Neural crest cell (in vitro differentiated cells): ENCODE measurements at regions not wholly inside any gene's neighbourhood (a gene's known extent, or its start where the extent isn't known, plus 50 kb on each side); places are given as distances from the start of the nearest gene placed in this dataset.

ENCODE experiments used
- DNase-seq: peaks from one replicate; pipeline ENCODE4 v3.0.0; 2021; ENCODE audit warnings: low read depth, mixed read lengths, low spot score
- H3K27ac Mint-ChIP-seq: one replicate; pipeline ENCODE4 v1.8.0; 2021; ENCODE audit warnings: mild to moderate bottlenecking, mixed read lengths; ENCODE audit not compliant: unreplicated experiment
- H3K27me3 Mint-ChIP-seq: 2 replicates; pipeline ENCODE4 v1.8.0; 2021; ENCODE audit warnings: low read depth, mild to moderate bottlenecking, mixed read lengths
- H3K36me3 Mint-ChIP-seq: 2 replicates; pipeline ENCODE4 v1.8.0; 2021; ENCODE audit warnings: low read depth, mild to moderate bottlenecking, mixed read lengths
- H3K4me1 Mint-ChIP-seq: 2 replicates; pipeline ENCODE4 v1.8.0; 2021; ENCODE audit warnings: mixed read lengths
- H3K4me3 Mint-ChIP-seq: one replicate; pipeline ENCODE4 v1.8.0; 2021; ENCODE audit warnings: mild to moderate bottlenecking, mixed read lengths
- H3K9me3 Mint-ChIP-seq: 2 replicates; pipeline ENCODE4 v1.8.0; 2021; ENCODE audit warnings: mixed read lengths
- TF ChIP-seq, protein P1 (sequence below): fragments of 200-600 bp; sonication (generic); conservative IDR thresholded peaks from 2 replicates; pipeline ENCODE4 v1.5.0; 2021; ENCODE audit warnings: antibody characterized with exemption, mild to moderate bottlenecking

DNA sequence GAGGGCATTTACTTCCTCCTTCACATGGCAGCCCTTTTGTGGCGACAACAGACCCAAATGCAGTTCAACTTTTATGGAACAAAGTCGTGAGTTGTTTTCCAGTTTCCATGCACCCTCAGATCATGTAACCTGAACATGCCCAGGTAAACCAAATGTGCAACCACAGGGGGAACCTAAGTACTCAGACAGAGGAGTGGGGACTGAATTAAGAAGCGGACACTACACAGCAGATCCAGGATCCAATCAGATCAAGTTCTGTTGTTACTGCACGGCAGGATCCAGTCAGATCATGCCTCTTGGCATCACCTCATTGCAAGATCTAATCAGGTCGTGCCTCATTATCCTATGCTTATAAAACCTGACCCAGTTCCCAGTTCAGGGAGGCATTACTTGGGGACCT, 115.7 kb downstream of the MATN1 start:
- no peak overlapping the region for H3K27ac Mint-ChIP-seq
- TF ChIP-seq, protein P1, sequence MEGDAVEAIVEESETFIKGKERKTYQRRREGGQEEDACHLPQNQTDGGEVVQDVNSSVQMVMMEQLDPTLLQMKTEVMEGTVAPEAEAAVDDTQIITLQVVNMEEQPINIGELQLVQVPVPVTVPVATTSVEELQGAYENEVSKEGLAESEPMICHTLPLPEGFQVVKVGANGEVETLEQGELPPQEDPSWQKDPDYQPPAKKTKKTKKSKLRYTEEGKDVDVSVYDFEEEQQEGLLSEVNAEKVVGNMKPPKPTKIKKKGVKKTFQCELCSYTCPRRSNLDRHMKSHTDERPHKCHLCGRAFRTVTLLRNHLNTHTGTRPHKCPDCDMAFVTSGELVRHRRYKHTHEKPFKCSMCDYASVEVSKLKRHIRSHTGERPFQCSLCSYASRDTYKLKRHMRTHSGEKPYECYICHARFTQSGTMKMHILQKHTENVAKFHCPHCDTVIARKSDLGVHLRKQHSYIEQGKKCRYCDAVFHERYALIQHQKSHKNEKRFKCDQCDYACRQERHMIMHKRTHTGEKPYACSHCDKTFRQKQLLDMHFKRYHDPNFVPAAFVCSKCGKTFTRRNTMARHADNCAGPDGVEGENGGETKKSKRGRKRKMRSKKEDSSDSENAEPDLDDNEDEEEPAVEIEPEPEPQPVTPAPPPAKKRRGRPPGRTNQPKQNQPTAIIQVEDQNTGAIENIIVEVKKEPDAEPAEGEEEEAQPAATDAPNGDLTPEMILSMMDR, result no peak
- peaks cover 16% of the 10 kb centered on the region for H3K27me3 Mint-ChIP-seq
- H3K4me1 Mint-ChIP-seq, result peaks cover 6% of the 10 kb centered on the region
- H3K36me3 Mint-ChIP-seq, result no peaks in the 10 kb centered on the region
- no peak overlapping the region for H3K4me3 Mint-ChIP-seq
- DNase-seq, result no peak
- H3K9me3 Mint-ChIP-seq, result no peaks in the 10 kb centered on the region

DNA sequence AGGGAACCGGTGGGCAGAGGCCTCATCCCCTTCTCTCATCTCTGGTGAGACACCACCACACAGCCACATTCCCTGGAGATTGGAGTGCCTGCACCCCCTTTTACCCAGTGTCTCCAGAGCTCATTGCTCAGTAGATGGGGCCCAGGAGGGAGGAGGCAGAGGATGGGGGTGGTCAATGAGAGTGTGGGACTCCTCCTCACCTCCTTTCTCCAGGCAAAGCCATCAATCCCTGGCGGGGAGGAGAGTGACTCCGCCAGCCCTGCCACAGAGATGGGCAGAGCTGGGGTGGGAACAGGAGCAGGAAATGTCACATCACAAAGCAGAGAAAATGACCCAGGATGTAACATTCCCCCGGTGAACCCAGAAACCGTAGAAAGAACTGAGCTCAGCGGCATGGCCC, 117.2 kb downstream of the MATN1 start:
- no peak overlapping the region for H3K27ac Mint-ChIP-seq
- no peak overlapping the region for H3K4me3 Mint-ChIP-seq
- no peak for DNase-seq
- TF ChIP-seq, protein P1, result no peak
- peaks cover 12% of the 10 kb centered on the region for H3K27me3 Mint-ChIP-seq
- peaks cover 6% of the 10 kb centered on the region for H3K4me1 Mint-ChIP-seq
- H3K9me3 Mint-ChIP-seq, result no peaks in the 10 kb centered on the region
- H3K36me3 Mint-ChIP-seq, result no peaks in the 10 kb centered on the region

DNA sequence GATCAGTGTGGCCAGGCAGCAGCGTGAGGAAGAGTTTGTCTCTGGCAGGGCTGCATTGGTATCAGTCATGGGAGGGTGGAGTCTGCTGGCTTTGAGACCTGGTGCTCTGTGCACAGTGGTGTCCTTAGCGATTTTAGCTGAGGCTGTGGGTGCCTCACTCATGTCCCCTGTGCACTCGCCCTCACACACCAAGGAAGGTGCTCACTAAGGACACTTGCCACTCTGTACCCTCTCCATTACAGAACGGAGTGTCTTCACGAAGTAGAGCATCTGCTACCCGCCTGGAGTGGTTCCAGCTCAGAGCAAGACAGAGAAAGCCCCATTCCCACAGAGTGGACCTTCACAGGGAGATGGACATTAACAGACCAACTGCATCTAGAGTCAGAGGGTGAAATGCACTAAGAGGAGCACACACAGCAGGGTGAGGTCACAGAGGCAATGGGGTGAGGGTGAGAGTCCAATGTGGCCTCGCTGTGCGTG, 117.9 kb downstream of the MATN1 start:
- Mint-ChIP-seq H3K4me3 (no peak overlapping the region), H3K9me3 (no peaks in the 10 kb centered on the region), H3K27me3 (peaks cover 12% of the 10 kb centered on the region), H3K27ac (peak overlapping the region; percentile 66), H3K36me3 (no peaks in the 10 kb centered on the region), H3K4me1 (peaks cover 6% of the 10 kb centered on the region)
- TF ChIP-seq, protein P1, result no peak
- no peak for DNase-seq

DNA sequence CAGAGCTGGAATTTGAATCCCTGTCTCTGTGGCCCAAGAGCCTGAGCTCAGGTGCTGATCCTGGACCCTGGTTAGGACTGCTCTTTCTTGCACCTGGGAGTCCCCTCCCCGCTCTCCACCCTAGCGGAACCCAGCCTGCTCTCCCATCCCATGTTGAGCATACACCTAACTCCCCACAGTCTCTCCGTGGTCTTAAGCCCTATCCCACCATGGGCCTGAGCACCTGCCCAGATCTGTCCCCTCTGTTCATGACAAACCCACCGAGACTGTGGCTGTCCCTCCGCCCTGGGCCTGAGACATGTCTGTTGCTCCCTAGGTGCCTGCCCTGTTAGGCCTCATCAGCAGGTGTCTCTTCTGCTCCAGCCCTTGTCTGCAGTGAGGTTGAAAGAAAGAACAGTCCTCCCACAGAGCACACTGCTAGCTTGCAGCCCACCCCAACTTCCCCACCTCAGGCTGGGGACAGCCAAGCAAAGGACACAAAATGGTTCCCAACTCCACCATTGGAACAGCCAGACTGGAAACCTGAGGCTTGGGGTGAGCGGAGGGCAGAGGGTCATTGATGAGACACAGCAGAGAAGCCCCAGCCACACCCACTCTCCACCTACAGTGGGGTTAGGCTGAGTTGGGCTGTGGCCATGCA, 118.5 kb downstream of the MATN1 start:
- peaks cover 9% of the 10 kb centered on the region for H3K27me3 Mint-ChIP-seq
- H3K4me1 Mint-ChIP-seq, result peaks cover 6% of the 10 kb centered on the region
- TF ChIP-seq, protein P1, result no peak
- H3K4me3 Mint-ChIP-seq, result no peak overlapping the region
- H3K36me3 Mint-ChIP-seq, result no peaks in the 10 kb centered on the region
- H3K27ac Mint-ChIP-seq, result peak overlapping the region; percentile 50
- no peaks in the 10 kb centered on the region for H3K9me3 Mint-ChIP-seq
- no peak for DNase-seq

DNA sequence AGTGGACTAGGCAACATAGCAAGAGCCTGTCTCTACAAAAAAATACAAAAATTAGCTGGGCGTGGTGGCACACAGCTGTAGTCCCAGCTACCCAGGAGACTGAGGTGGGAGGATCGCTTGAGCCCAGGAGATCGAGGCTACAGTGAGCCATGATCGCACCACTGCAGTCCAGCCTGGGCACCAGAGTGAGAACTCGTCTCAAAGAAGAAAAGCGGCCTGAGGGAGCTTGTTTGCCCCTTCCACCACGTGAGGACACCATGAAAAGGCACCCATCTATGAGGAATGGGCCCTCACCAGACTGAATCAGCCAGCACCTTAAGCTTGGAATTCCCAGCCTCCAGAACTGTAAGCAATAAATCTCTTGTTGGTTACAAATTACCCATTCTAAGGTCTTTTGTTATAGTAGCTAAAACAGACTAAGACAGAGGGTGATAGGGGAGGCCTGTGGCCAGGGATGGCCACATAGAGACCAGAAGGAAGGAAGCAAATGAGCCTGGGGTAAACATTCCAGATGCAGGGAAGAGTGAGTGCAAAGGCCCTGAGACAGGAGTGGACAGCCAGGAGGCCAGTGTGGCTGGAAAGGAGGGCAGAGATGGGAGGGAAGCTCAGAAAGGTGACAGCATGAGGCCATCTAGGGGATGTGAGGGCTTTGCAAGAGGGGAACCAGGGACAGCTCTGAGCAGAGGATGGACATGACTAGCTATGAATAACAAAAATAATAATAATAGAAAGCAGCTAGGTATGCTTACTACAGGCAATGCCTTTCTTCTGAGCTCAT, 120.1 kb downstream of the MATN1 start:
- Mint-ChIP-seq H3K27ac (no peak overlapping the region), H3K4me3 (no peak overlapping the region), H3K9me3 (no peaks in the 10 kb centered on the region), H3K27me3 (no peaks in the 10 kb centered on the region), H3K36me3 (no peaks in the 10 kb centered on the region), H3K4me1 (peaks cover 6% of the 10 kb centered on the region)
- no peak for DNase-seq
- TF ChIP-seq, protein P1, result no peak
